ENCODE measurements at regions not wholly inside any gene's neighbourhood (a gene's known extent, or its start where the extent isn't known, plus 50 kb on each side); places are given as distances from the start of the nearest gene placed in this dataset.

GRCh38 chr12:68476794-68477193 is 133.9 kb upstream of the RAP1B start:
- no peaks in the 10 kb centered on the region for H3K36me3 ChIP-seq (ENCODE audit: low read length)
- no peaks in the 10 kb centered on the region for H3K9me2 ChIP-seq (replicated peaks; ENCODE audit: insufficient read depth, low read length)
- H2AFZ ChIP-seq (ENCODE audit: low read depth, low read length, severe bottlenecking) = no peak overlapping the region
- H4K20me1 ChIP-seq (ENCODE audit: low read depth, low read length) = no peaks in the 10 kb centered on the region
- TF ChIP-seq EZH2phosphoT487 (conservative IDR thresholded peaks at IDR 0.05; ENCODE audit: low read length) (no peak), CTCF (IDR thresholded peaks at IDR 0.05; ENCODE audit: insufficient read depth, low read length, poor library complexity, severe bottlenecking) (no peak)
- no peak overlapping the region for H3K27ac ChIP-seq (ENCODE audit: low read depth, low read length)
- H3K4me2 ChIP-seq (ENCODE audit: low read depth, low read length, poor library complexity, severe bottlenecking) = no peak overlapping the region
- no peaks in the 10 kb centered on the region for H3K27me3 ChIP-seq (ENCODE audit: low read length)
- H3K79me2 ChIP-seq (ENCODE audit: insufficient read depth, low read length) = no peaks in the 10 kb centered on the region
- no peak overlapping the region for H3K9ac ChIP-seq (ENCODE audit: low read length)
- no peak overlapping the region for H3K4me3 ChIP-seq (ENCODE audit: insufficient read depth, low read length, poor library complexity, severe bottlenecking)
- no peaks in the 10 kb centered on the region for H3F3A ChIP-seq (ENCODE audit: insufficient read depth)
- H3K9me3 ChIP-seq (ENCODE audit: insufficient read depth, low read length) = no peaks in the 10 kb centered on the region

GRCh38 chr12:68477261-68477772 is 133.4 kb upstream of the RAP1B start:
- H3K4me2 ChIP-seq (ENCODE audit: low read depth, low read length, poor library complexity, severe bottlenecking) = no peak overlapping the region
- H2AFZ ChIP-seq (ENCODE audit: low read depth, low read length, severe bottlenecking) = no peak overlapping the region
- H3K27ac ChIP-seq (ENCODE audit: low read depth, low read length) = no peak overlapping the region
- TF ChIP-seq EZH2phosphoT487 (conservative IDR thresholded peaks at IDR 0.05; ENCODE audit: low read length) (no peak), CTCF (IDR thresholded peaks at IDR 0.05; ENCODE audit: insufficient read depth, low read length, poor library complexity, severe bottlenecking) (no peak)
- H3K9ac ChIP-seq (ENCODE audit: low read length) = no peak overlapping the region
- H4K20me1 ChIP-seq (ENCODE audit: low read depth, low read length) = no peaks in the 10 kb centered on the region
- H3K36me3 ChIP-seq (ENCODE audit: low read length) = no peaks in the 10 kb centered on the region
- no peaks in the 10 kb centered on the region for H3K9me2 ChIP-seq (replicated peaks; ENCODE audit: insufficient read depth, low read length)
- no peaks in the 10 kb centered on the region for H3F3A ChIP-seq (ENCODE audit: insufficient read depth)
- no peak overlapping the region for H3K4me3 ChIP-seq (ENCODE audit: insufficient read depth, low read length, poor library complexity, severe bottlenecking)
- no peaks in the 10 kb centered on the region for H3K9me3 ChIP-seq (ENCODE audit: insufficient read depth, low read length)
- H3K27me3 ChIP-seq (ENCODE audit: low read length) = no peaks in the 10 kb centered on the region
- no peaks in the 10 kb centered on the region for H3K79me2 ChIP-seq (ENCODE audit: insufficient read depth, low read length)

- Histone ChIP-seq H3K4me3 (ENCODE audit: insufficient read depth, low read length, poor library complexity, severe bottlenecking) (no peak overlapping the region), H3K9me3 (ENCODE audit: insufficient read depth, low read length) (no peaks in the 10 kb centered on the region), H3F3A (ENCODE audit: insufficient read depth) (no peaks in the 10 kb centered on the region), H2AFZ (ENCODE audit: low read depth, low read length, severe bottlenecking) (no peak overlapping the region), H3K9me2 (replicated peaks; ENCODE audit: insufficient read depth, low read length) (no peaks in the 10 kb centered on the region), H3K4me2 (ENCODE audit: low read depth, low read length, poor library complexity, severe bottlenecking) (no peak overlapping the region), H3K27me3 (ENCODE audit: low read length) (no peaks in the 10 kb centered on the region), H3K27ac (ENCODE audit: low read depth, low read length) (no peak overlapping the region), H3K36me3 (ENCODE audit: low read length) (no peaks in the 10 kb centered on the region), H3K79me2 (ENCODE audit: insufficient read depth, low read length) (no peaks in the 10 kb centered on the region), H3K9ac (ENCODE audit: low read length) (no peak overlapping the region), H4K20me1 (ENCODE audit: low read depth, low read length) (no peaks in the 10 kb centered on the region)
- TF ChIP-seq EZH2phosphoT487 (conservative IDR thresholded peaks at IDR 0.05; ENCODE audit: low read length) (no peak), CTCF (IDR thresholded peaks at IDR 0.05; ENCODE audit: insufficient read depth, low read length, poor library complexity, severe bottlenecking) (no peak)
Measured at GRCh38 chr12:68477906-68478305, 132.8 kb upstream of the RAP1B start.
